Lower leg skin (tissue), 3 donors: ENCODE measurements at regions not wholly inside any gene's neighbourhood (a gene's known extent, or its start where the extent isn't known, plus 50 kb on each side); places are given as distances from the start of the nearest gene placed in this dataset.

Source experiments
- POLR2A ChIP-seq, 2 donors: fragments of 450-650 bp; IDR thresholded peaks; one replicate each; pipeline ENCODE4 v1.6.1; 2016 to 2017; ENCODE audit warnings: antibody characterized with exemption in 2 of 2, mild to moderate bottlenecking in 1 of 2, moderate library complexity in 1 of 2
- TF ChIP-seq, protein P1 (sequence below), 3 donors: fragments of 450-650 bp; IDR thresholded peaks; one replicate each; pipeline ENCODE4 v1.5.1; 2016; ENCODE audit warnings: antibody characterized with exemption in 3 of 3, mild to moderate bottlenecking in 3 of 3, moderate library complexity in 2 of 3

DNA sequence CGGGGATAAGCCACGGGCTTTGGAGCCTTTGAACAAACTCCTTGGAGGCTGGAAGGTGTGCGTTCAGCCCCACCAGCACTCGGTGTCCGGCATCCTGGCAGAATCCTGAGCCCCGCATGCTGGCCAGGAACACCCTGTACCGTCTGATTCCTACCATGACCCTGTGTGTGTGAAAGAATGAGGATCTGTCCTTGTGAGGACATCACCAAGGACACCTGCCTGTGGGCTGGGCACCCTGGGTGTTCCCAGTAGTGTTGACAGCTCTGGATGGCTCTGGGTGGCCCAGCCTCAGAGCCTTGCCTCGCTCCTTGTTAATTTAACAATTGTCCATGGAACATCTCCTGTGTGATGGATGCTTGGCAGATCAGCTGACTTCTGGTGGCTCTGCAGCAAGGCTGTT, 234.3 kb downstream of the QKI start:
- TF ChIP-seq, protein P1, sequence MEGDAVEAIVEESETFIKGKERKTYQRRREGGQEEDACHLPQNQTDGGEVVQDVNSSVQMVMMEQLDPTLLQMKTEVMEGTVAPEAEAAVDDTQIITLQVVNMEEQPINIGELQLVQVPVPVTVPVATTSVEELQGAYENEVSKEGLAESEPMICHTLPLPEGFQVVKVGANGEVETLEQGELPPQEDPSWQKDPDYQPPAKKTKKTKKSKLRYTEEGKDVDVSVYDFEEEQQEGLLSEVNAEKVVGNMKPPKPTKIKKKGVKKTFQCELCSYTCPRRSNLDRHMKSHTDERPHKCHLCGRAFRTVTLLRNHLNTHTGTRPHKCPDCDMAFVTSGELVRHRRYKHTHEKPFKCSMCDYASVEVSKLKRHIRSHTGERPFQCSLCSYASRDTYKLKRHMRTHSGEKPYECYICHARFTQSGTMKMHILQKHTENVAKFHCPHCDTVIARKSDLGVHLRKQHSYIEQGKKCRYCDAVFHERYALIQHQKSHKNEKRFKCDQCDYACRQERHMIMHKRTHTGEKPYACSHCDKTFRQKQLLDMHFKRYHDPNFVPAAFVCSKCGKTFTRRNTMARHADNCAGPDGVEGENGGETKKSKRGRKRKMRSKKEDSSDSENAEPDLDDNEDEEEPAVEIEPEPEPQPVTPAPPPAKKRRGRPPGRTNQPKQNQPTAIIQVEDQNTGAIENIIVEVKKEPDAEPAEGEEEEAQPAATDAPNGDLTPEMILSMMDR (IDR thresholded peaks at IDR 0.05): no peak
- TF ChIP-seq POLR2A (IDR thresholded peaks at IDR 0.05): no peak
